A673 (cell line): ENCODE measurements at regions not wholly inside any gene's neighbourhood (a gene's known extent, or its start where the extent isn't known, plus 50 kb on each side); places are given as distances from the start of the nearest gene placed in this dataset.

Experiments used
- EZH2 ChIP-seq: fragments of 200-600 bp; sonication (generic); IDR thresholded peaks from 2 replicates; pipeline ENCODE4 v1.6.1; 2017; ENCODE audit warnings: borderline replicate concordance, low read depth, mild to moderate bottlenecking, mixed read lengths, antibody characterized with exemption, low read length; ENCODE audit not compliant: poor library complexity, severe bottlenecking
- TF ChIP-seq, protein P1 (sequence below): fragments of 300-800, 200-600 bp; sonication (generic); conservative IDR thresholded peaks from 2 replicates; pipeline ENCODE4 v1.5.1; 2017; ENCODE audit warnings: low read depth, mild to moderate bottlenecking, antibody characterized with exemption, low read length, moderate library complexity, mixed read lengths

DNA sequence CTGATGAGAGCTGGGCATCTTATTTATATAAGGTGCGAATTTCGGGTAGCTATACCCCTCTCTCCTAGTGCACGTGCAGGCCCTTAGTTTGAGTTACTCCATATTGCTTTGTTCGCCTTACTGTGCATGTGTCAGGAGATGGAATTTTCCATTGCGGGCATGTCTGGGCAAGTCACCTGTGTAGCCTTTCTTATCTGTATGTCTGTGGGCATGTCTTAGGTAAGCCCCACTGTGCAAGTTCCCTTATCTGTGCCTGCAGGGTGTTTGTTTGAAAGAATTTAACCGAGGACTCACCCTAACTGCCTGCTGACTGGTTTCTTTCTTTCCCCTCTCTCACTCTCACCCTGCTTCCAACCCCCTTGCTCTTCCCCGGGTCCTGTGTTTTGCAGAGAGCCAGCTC lies 140.7 kb upstream of the RANBP3L start:
- TF ChIP-seq, protein P1, sequence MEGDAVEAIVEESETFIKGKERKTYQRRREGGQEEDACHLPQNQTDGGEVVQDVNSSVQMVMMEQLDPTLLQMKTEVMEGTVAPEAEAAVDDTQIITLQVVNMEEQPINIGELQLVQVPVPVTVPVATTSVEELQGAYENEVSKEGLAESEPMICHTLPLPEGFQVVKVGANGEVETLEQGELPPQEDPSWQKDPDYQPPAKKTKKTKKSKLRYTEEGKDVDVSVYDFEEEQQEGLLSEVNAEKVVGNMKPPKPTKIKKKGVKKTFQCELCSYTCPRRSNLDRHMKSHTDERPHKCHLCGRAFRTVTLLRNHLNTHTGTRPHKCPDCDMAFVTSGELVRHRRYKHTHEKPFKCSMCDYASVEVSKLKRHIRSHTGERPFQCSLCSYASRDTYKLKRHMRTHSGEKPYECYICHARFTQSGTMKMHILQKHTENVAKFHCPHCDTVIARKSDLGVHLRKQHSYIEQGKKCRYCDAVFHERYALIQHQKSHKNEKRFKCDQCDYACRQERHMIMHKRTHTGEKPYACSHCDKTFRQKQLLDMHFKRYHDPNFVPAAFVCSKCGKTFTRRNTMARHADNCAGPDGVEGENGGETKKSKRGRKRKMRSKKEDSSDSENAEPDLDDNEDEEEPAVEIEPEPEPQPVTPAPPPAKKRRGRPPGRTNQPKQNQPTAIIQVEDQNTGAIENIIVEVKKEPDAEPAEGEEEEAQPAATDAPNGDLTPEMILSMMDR: no peak
- TF ChIP-seq EZH2: no peak
